Stimulated activated CD8-positive, alpha-beta memory T cell treated with anti-CD3 and anti-CD28 coated beads, Interleukin-15, amount 100 ng/mL, for 1 hour (primary cell): ENCODE measurements at regions not wholly inside any gene's neighbourhood (a gene's known extent, or its start where the extent isn't known, plus 50 kb on each side); places are given as distances from the start of the nearest gene placed in this dataset.
"Not testable (repeated sequence)": the region's sequence is repeated elsewhere in the genome, so short reads cannot be mapped to it uniquely, and the experiment has no call there.

ENCODE experiments used
- DNase-seq: peaks from one replicate; pipeline ENCODE4 v3.0.0-alpha.2; 2020; ENCODE audit warnings: low read depth

DNA sequence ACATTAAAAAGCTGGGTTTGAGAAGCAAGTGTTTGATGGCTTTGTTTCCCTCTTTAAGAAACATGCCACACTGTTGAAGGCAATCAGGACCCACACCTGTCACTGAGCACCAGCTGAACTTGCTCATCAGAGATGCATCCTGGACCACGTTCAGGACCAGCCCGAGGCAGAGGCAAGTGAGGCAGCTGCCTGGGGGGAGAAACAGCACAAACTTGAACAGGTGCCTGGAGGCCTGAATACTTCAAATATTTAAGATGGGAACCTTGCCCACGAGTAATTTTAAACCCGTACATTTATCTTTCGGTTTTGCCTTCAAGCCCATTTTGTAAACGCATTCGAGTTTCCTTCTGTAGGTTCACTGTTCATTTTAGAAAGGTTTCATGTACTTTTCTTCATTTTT, 421.3 kb downstream of the NYAP2 start:
- DNase-seq = no peak

DNA sequence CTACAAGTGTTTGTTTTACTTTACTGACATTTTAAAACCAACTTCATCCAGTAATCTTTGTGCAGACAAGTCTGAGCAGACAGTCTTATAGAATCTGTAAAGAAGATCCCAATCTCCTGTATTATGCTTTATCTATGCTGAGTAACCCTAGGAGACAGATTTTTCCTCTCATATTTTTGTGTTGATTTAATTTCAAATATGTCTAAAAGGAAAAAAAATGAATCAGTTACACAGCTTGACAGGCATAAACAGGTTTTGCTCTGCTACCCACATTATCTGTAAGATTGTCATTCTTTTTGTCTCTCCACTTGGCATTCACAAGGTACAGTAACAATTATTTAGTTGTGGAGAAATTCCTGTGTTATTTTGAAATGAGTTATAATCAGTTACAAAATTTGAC, 415.0 kb downstream of the NYAP2 start:
- DNase-seq = no peak

DNA sequence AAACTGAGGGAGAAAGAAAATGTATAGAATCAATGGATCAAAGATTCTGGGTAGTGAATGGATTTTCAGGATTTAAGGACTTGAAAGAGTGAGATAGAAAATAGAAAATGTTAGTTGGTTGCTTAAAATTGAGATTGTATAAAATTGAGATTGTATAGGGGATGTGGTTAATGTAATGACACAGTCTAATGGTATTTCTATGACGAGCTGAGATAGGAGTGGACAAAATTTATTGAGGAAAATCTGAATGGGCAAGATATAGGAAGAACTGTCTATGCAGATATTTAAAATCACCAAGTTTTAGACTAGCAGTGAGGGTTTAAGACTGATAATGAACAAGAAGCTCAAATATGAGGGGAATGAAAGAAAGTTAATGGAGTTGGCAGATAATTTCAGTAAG, 406.6 kb downstream of the NYAP2 start:
- DNase-seq = no peak

DNA sequence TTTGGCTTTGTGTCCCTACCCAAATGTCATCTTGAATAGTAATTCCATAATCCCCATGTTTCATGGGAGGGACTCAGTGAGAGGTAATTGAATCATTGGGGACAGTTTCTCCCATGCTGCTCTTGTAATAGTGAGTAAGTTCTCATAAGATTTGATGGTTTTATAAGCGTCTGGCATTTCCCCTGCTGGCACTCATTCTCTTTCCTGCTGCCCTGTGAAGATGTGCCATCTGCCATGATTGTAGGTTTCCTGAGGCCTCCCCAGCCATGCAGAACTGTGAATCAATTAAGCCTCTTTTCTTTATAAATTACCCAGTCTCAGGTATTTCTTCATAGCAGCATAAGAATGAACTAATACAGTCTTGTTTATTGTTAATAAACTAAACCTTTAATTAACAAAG, 402.6 kb downstream of the NYAP2 start:
- not testable (repeated sequence) for DNase-seq

DNA sequence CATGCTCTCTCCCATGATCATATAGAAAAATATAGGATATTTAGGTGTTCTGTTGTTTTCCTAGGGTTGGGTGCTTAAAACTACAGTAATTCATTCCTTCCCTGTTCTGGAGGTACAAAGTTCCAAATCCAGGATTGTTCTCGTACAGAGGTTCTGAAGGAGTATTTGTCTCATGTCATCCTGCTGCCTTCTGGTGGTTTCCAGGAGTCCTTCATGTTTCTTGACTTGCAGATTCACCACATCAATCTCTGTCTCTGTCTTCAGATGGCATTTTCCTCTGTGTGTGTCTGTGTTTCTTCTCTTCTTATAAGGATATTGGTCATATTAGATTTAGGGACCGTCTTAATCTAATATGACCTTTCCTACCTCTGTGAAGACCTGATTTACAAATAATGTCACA, 397.9 kb downstream of the NYAP2 start:
- no peak for DNase-seq

DNA sequence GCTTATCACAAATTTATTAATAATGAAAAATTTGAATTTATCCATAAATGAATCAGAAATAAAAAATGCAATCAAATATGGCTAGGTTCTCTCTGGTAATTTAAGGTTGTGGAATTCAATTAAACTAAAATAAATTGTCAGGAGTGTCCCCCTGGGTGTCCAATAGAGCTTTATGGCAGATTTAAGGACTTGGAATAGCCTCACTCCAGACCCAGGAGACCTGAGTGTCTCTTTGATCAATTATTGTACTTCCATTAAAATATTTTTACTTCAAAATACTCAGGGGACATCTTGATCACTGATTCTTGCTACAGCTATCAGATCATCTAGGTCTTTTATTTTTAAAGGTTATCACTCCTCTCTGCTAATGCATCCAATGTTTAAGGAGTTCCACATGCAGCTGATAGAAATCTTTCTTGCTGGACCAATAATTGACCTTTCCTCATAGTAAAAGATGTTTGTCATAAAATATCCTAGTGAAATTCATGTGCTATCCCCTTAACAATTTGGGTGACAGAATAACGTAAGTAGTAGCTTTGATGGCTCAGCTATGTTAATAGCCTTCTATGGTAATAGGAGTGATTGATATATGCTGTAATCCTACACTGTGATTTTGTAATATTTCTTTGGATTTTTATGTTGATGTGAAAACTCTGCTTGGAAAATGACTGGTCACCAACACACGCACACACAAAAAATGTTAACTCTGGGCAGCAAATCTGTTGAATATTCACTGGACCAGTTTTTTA, 395.3 kb downstream of the NYAP2 start:
- no peak for DNase-seq

DNA sequence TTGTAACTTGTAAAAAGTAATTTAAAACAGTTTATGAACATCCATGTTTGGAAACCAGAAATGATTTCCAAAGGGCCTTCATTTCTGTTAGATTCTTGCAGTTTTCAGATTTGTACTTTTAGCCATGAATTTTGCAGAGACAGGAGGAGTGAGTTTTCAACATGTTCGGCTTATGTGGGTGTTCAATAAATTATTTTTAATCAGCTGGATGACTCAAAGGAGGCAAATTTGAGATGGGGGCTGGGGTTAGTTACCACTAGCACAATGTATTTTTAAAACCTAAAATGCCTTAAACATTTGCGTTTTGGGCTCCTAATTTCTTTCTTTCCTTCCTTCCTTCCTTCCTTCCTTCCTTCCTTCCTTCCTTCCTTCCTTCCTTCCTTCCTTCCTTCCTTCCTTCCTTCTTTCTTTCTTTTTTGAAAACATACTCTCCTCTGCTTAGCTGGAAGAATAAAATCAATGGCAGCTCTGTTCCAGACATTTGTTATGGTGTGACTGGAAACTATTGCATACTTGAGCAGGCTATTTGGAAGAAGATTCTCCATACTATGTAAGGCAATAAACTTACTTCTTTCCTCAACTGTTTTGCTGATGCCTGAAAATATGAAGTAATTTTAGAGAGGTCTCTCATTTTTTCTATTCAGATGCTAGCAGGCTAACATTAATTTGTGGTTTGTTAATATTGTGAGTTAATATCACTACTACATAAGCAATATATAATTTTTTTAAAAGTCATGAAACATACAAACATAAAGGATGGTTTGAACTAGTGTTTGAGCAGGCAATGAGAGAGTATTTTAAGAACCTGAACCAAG, 394.4 kb downstream of the NYAP2 start:
- no peak for DNase-seq

DNA sequence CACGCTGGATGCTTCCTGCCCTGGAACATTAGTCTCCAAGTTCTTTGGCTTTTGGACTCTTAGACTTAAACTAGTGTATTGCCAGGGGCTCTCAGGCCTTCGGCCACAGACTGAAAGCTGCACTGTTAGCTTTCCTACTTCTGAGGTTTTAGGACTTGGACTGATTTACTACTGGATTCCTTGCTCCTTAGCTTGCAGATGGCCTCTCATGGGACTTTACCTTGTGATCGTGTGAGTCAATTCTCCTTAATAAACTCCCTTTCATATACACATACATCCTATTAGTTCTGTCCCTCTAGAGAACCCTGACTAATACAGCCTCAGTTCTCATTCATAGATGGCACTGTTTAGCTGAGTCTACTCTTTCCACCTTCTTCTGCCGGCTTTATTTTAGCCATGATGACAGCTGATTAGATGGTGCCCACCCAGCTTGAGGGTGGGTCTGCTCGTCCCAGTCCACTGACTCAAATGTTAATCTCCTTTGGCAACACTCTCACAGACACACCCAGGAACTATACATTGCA, 389.1 kb downstream of the NYAP2 start:
- DNase-seq = no peak

DNA sequence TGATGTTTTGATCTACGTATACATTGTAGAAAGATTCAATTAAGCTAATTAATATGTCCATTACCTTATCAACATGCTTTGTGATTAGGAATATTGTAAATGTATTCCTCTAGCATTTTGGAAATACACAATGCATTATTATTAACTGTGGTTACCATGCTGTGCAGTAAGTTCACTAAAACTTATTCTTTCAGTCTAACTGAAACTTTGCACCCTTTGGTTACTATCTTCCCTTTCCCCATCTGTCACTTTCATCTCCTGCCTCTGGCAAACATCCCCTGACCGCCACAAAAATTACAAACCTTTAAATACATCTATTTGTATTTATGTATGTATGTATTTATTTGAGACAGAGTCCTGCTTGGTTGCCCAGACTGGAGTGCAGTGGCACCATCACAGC, 388.0 kb downstream of the NYAP2 start:
- no peak for DNase-seq

DNA sequence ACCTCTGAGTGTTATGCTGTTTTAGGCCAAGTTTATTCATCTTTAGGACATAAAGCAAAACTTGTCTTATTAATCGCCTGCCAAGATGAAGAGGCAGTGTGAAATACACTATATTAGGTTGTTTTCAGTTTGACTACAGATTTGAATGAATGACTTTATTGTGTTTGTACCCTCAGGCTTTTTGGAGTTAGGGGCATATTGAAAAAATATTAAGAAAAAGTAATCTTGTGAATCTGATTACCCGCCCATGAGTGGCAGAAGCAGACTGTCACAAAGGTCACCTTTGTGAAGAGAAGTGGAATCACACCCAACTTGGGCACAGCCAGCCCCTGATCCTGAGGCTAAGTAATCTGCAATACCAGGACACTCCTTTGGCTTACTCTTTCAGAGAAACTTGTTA, 382.5 kb downstream of the NYAP2 start:
- no peak for DNase-seq

DNA sequence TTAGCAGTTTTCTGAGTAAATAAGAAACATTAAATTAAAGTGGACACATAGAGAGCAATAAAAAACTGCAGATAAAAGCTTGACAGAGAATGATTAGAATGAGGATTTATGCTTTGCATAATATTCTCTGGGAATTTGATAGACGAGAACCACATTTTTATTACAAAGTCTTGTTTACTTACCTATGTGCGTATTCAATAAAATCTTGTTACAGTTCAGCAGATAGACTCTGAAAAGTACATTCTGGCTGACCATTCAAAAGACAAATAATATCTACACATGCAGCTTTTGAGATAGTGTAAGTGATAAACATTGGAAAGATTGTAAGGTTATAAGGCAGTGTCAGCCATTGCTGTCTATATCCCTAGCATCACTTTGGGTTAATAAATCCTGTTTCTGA, 381.6 kb downstream of the NYAP2 start:
- DNase-seq = no peak

DNA sequence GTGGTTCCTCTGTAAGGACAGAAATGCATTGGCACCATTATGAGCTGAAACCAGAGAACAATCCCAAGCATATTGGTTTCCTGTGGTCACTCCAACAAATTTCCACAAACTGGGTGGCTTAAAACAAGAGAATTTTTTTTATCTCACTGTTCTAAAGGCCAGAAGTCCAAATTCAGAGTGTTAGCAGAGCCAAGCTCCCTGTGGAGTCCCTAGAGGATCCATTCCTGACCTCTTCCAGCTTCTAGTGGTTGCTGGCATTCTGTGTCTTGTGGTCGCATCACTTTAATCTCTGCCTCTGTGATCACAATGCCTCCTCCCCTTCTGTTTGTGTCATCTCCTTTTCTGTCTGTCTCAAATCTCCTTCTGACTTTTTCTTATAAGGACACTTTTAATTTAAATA, 380.3 kb downstream of the NYAP2 start:
- no peak for DNase-seq

DNA sequence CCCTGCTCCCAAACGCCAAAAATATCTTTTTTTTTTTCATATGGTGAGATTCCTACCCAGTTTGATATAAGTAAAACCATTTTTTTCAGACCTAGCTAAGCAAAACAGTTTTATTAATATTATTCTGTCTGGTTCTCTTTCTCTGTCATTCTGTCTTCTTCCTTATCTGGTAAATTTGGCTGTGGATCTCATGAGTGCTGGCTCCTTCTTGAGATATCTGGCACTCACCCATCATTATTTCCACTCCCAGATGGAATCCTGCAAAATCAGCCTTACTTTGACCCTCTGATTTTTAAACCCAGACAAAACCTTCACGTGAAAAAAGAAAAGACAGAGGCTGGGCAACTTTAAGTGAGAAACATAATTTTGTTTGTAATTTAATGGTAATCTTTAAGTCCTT, 373.6 kb downstream of the NYAP2 start:
- no peak for DNase-seq

DNA sequence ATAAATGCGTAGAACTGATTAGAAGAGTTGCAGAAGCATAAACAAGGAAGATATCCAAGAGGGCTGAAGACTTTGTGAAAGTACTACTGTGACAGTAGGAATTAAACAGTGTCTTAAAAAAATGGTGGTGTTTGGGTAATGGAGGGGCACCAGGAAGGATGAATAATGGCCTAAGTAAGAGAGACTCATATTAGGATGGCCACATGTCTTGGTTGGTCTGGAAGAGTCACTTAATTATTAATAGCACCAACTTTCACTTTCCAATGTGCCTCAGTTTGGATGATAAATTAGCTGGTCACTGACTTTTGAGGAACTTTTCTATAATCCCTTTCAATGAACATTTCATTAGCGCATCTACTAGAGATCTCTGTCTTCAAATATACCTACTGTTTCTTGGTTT, 372.2 kb downstream of the NYAP2 start:
- DNase-seq = no peak

DNA sequence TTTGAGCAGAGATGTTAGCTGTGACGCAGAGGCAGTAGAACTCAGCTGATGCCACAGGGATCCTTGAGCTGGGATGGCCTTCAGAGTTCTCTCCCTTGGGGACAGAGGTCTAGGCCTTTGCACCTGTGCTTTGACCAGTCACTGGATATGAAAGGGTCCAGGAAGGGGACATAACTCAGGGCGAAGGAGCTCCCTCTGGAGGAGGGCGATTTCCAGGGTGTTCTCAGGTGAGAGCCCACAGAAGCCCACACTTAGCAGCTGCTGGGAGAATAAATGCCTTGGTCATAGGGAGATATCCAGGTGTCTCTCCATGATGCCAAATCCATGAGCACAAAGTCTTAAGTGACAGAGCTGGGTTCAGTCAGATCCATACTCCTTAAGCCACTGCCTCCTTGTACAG, 369.2 kb downstream of the NYAP2 start:
- no peak for DNase-seq

DNA sequence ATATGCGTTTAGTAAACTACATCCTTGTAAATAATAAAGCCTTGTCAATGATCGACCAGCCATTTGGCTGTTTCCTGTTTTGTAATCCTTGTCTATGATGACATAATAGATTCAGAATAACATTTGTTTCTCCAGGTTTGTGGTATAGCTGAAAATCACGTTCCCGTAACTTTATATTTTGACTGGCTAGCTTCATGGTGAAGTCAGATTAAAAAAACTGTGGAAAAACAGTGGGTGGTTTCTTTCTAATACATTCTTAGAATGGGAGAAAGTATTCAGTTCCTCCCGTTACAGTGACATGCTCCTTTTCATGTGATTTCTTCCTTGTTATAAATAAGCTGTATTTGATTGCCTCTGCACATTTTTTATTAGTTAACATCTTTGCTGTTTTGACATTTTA, 366.9 kb downstream of the NYAP2 start:
- no peak for DNase-seq

DNA sequence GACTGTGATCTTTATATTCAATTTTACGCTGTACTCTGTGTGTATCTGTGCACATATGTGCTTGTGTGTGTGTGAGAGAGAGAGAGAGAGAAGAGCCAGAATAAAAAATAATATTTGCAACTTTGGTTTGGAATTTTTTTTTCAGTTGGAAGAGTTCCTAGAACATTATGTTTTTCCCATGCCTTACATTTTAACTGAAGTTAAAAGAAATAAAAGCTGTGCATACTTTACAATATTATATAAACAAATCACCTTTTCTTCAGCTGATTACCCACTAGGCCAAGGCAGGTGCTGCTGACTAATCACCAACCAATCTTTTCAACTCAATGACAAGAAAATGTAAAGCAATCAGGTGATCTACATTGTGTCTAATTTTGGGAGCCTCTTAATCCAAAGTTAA, 366.3 kb downstream of the NYAP2 start:
- DNase-seq = no peak

DNA sequence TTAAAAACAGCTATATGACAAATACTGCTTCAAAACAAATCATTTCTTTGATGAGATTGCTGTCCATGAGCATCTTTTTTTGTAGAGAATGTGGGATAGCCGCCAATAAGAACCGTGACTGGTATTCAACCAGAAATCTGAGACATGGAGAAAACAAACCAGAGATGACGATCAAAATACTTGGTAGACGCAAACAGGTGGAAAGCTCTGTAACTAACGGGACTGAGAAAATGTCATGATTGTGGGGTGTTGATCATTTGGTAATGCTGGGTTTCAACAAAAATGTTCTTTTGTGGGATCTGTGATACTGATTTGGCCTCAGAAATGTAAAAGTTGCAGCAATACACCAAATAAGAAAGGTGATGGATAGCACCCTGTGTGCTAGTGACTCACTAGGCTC, 364.8 kb downstream of the NYAP2 start:
- no peak for DNase-seq

DNA sequence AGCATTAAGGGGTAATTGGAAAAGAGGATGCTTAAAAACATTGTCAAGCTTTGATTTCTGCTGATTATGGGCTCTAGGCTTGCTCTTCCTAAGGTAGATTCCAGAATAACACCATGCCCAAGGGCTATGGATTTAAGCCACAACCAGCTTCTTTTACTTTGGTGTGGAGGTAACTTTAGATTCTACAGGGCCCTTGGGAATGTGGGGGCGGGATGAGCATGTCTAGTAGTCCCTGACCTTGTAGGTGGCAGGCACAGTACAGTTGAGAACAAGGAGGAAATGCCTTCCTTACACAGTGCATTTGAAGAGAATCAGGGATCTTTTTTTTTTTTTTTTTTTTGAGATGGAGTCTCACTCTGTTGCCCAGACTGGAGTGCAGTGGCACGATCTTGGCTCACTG, 364.2 kb downstream of the NYAP2 start:
- no peak for DNase-seq

DNA sequence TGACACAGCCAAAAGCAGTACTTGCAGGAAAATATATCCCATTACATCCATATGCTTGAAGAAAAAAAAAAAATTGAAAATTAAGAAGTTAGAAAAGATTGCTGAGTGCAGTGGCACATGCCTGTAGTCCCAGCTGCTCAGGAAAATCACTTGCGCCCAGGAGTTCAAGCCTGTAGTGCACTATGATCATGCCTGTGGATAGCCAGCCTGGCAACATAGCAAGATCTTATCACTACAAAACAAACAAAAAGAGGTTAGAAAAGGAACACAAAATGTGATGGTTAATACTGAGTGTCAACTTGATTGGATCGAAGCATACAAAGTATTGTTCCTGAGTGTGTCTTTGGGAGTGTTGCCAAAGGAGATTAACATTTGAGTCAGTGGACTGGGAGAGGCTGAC, 361.9 kb downstream of the NYAP2 start:
- no peak for DNase-seq

DNA sequence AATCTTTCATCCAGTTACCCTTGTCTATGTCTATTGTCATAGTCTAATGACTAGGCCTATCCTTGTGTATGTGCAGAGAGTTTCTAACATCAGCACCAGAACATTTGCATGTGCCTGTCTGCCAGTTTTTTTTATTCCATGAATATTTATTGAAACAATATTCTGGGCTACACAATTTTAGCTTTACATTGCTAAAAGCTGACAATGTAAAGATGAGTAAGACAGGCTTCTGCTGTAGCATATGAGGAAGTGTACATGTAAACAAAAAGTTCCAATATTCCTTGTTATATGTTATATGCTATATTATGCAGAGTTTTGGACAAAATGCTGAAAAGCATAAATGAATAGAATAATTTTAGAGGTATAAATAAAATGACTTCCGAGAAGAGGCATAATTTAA, 357.7 kb downstream of the NYAP2 start:
- no peak for DNase-seq

DNA sequence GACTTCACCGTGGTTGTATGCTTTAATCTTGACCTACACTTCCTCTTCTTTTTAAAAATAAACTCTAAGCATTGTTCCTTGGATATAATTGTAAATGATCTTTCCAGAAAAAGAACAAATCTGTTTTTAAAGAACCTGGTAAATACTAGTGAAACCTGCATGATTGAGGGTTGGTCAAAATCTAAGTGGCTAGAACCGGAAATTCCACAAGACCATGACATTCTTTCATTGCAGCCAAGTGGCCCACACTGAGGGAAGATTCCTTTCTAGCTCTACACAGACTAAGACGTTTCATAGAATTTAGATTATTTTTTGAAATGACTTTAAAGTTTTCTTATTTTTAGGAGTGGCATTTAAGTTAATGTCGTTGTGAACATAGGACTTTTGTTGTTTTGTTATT, 356.7 kb downstream of the NYAP2 start:
- no peak for DNase-seq

DNA sequence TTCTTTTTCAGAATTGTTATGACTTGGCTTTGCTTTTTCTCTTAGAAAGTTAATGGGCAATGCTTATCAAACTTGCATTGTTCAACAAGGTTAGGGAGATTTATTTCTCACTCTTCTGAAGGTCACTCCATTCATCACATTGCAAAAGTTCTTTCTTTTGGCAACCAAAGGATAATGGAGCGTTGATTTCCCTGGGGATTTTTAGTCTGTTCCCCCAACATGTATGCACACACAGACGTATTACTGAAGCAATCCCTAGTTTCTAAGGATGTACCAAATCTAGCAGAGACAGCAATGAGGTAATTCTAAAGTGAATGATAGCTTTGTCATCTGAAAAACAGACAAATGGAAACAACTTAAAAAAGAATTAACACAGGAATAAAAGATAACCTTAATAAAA, 349.1 kb downstream of the NYAP2 start:
- no peak for DNase-seq

DNA sequence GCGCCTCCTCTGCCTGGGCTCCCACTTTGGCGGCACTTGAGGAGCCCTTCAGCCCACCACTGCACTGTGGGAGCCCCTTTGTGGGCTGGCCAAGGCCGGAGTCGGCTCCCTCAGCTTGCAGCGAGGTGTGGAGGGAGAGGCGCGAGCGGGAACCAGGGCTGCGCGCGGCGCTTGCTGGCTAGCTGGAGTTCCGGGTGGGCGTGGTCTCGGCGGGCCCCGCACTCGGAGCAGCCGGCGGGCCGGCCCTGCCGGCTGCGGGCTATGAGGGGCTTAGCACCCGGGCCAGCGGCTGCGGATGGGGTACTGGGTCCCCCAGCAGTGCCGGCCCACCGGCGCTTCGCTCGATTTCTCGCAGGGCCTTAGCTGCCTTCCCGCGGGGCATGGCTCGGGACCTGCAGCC, 344.5 kb downstream of the NYAP2 start:
- DNase-seq = not testable (repeated sequence)
